A549 (cell line): ENCODE measurements at regions not wholly inside any gene's neighbourhood (a gene's known extent, or its start where the extent isn't known, plus 50 kb on each side); places are given as distances from the start of the nearest gene placed in this dataset.
A peak's percentile ranks its signal among the peaks of the same experiment; 100 is the strongest.

Experiments
- ATAC-seq, 2 experiments: fragments of 200-7000 bp in 1 of 2; fragments of >200 bp in 1 of 2; cut with Nextera tagmentation in 1 of 2; cut with Tn5 transposase in 1 of 2; 3 replicates each; pipeline versions ENCODE4 v1.8.0 to v1.9.1; 2018 to 2020; ENCODE audit warnings: mild to moderate bottlenecking in 1 of 2, moderate library complexity in 1 of 2
- CTCF ChIA-PET: fragments of 300-600 bp; sonication (Branson Sonifier 250); formaldehyde crosslinking; extraction: SDS; loops from one replicate; lab custom pipeline; 2021; ENCODE audit warnings: antibody characterized with exemption, inconsistent platforms; lab: Yijun Ruan, JAX
- POLR2A ChIA-PET: fragments of 350-600 bp; formaldehyde crosslinking; extraction: SDS; loops from one replicate; lab custom pipeline; 2021; ENCODE audit warnings: antibody characterized with exemption, inconsistent platforms; lab: Yijun Ruan, JAX
- DNase-seq, 2 experiments: peaks; one replicate each; pipeline versions ENCODE4 v3.0.0 to v3.0.0-alpha.2; 2011 to 2016; ENCODE audit warnings: low read depth in 1 of 2, low spot score in 1 of 2
- FAIRE-seq: peaks from 2 replicates; lab custom pipeline; 2011; peaks lifted over from hg19 to GRCh38; lab: Jason Lieb, UNC
- H3K27ac ChIP-seq, 2 experiments: fragments of >200 bp; sonication (Bioruptor Twin); formaldehyde crosslinking; 3 replicates each; pipeline ENCODE4 v1.5.1; 2016 to 2017
- H3K4me1 ChIP-seq: fragments of >200 bp; sonication (Bioruptor Twin); formaldehyde crosslinking; 3 replicates; pipeline ENCODE4 v1.6.1; 2016
- H3K4me2 ChIP-seq: fragments of >200 bp; sonication (Bioruptor Twin); formaldehyde crosslinking; 3 replicates; pipeline ENCODE4 v1.6.1; 2016
- H3K4me3 ChIP-seq: fragments of >200 bp; sonication (Bioruptor Twin); formaldehyde crosslinking; 3 replicates; pipeline ENCODE4 v1.5.1; 2016
- H3K9me3 ChIP-seq: fragments of >200 bp; sonication (Bioruptor Twin); formaldehyde crosslinking; 3 replicates; pipeline ENCODE4 v1.6.1; 2016
- BCL3 ChIP-seq: fragments of >200 bp; sonication (Bioruptor Twin); formaldehyde crosslinking; IDR thresholded peaks from 3 replicates; pipeline ENCODE4 v1.6.1; 2016
- BHLHE40 ChIP-seq: IDR thresholded peaks from 2 replicates; pipeline ENCODE4 v1.6.1; 2012; ENCODE audit warnings: low read depth, low read length, inconsistent platforms
- CBX2 ChIP-seq: fragments of 200-600 bp; sonication (generic); IDR thresholded peaks from 2 replicates; pipeline ENCODE4 v1.6.1; 2016; ENCODE audit warnings: low read depth, mild to moderate bottlenecking, borderline replicate concordance
- CHD2 ChIP-seq: fragments of 150-350 bp; IDR thresholded peaks from 2 replicates; pipeline ENCODE4 v1.6.1; 2014; ENCODE audit warnings: low read length; ENCODE audit not compliant: partially characterized antibody
- EHMT2 ChIP-seq: fragments of 200-600 bp; sonication (generic); IDR thresholded peaks from 2 replicates; pipeline ENCODE4 v1.6.1; 2016; ENCODE audit warnings: antibody characterized with exemption, low read depth, mild to moderate bottlenecking, moderate library complexity
- FOSL2 ChIP-seq, 2 experiments: fragments of 450-650 bp in 1 of 2; fragments of >200 bp in 1 of 2; sonication (Bioruptor Twin) in 1 of 2; formaldehyde crosslinking; IDR thresholded peaks; 2 replicates each; pipeline versions ENCODE4 v1.5.0 to v1.6.1; 2016 to 2020; ENCODE audit warnings: mild to moderate bottlenecking in 1 of 2, moderate library complexity in 1 of 2
- FOXS1 ChIP-seq: fragments of 250-450 bp; sonication (Bioruptor Pico); IDR thresholded peaks from 2 replicates; pipeline ENCODE4 v1.5.0; 2020; ENCODE audit warnings: mild to moderate bottlenecking, moderate library complexity
- HMGXB4 ChIP-seq: fragments of 250-450 bp; sonication (Bioruptor Pico); IDR thresholded peaks from 2 replicates; pipeline ENCODE4 v1.5.0; 2021; ENCODE audit warnings: mild to moderate bottlenecking, moderate library complexity, borderline replicate concordance
- HOXA7 ChIP-seq: fragments of 250-450 bp; sonication (Bioruptor Pico); IDR thresholded peaks from 2 replicates; pipeline ENCODE4 v1.5.0; 2020; ENCODE audit warnings: mild to moderate bottlenecking, moderate library complexity
- JUN ChIP-seq, 2 experiments: fragments of >200 bp; sonication (Bioruptor Twin); formaldehyde crosslinking; IDR thresholded peaks; 2 replicates in 1 of 2; 3 replicates in 1 of 2; pipeline ENCODE4 v1.6.1; 2016 to 2017
- MAFK ChIP-seq: fragments of 450-650 bp; IDR thresholded peaks from 2 replicates; pipeline ENCODE4 v1.6.1; 2014; ENCODE audit not compliant: partially characterized antibody
- NFE2L2 ChIP-seq: fragments of 150-350 bp; conservative IDR thresholded peaks from 2 replicates; pipeline ENCODE4 v1.6.1; 2014; ENCODE audit warnings: low read length
- NR3C1 ChIP-seq: fragments of >200 bp; sonication (Bioruptor Twin); formaldehyde crosslinking; IDR thresholded peaks from 3 replicates; pipeline ENCODE4 v1.6.1; 2017
- POLR2AphosphoS2 ChIP-seq: conservative IDR thresholded peaks from 2 replicates; pipeline ENCODE4 v1.6.1; 2012; ENCODE audit warnings: low read length, improper control_type of control experiment, inconsistent platforms
- RAD21 ChIP-seq, 2 experiments: fragments of >200 bp in 1 of 2; sonication (Bioruptor Twin) in 1 of 2; formaldehyde crosslinking in 1 of 2; IDR thresholded peaks in 1 of 2; conservative IDR thresholded peaks in 1 of 2; 2 replicates in 1 of 2; 3 replicates in 1 of 2; pipeline ENCODE4 v1.6.1; 2012 to 2018; ENCODE audit warnings: inconsistent platforms in 1 of 2
- SREBF2 ChIP-seq: fragments of 450-650 bp; IDR thresholded peaks from 2 replicates; pipeline ENCODE4 v1.6.1; 2014; ENCODE audit warnings: mild to moderate bottlenecking, moderate library complexity
- TP53 ChIP-seq: fragments of 250-450 bp; sonication (Bioruptor Pico); IDR thresholded peaks from 2 replicates; pipeline ENCODE4 v1.5.0; 2021; ENCODE audit warnings: mild to moderate bottlenecking, moderate library complexity
- ZC3H11A ChIP-seq: fragments of 450-650 bp; IDR thresholded peaks from 2 replicates; pipeline ENCODE4 v1.6.1; 2014; ENCODE audit warnings: antibody characterized with exemption, mild to moderate bottlenecking
- ZFP36 ChIP-seq: fragments of 450-650 bp; IDR thresholded peaks from 2 replicates; pipeline ENCODE4 v1.6.1; 2014; ENCODE audit warnings: borderline replicate concordance; ENCODE audit not compliant: partially characterized antibody
- ZNF302 ChIP-seq: fragments of 250-450 bp; sonication (Bioruptor Pico); IDR thresholded peaks from 2 replicates; pipeline ENCODE4 v1.9.0; 2021; ENCODE audit warnings: inconsistent platforms, mild to moderate bottlenecking, moderate library complexity
- WGBS: methylation state at CpG from one replicate; pipeline ENCODE4 v1.1.6; 2017; ENCODE audit errors: missing lambda C conversion rate; 5-methylcytosine and 5-hydroxymethylcytosine counted together
- TF ChIP-seq, protein P1 (sequence below): IDR thresholded peaks from 2 replicates; pipeline ENCODE4 v1.6.1; 2012
- TF ChIP-seq, protein P2 (sequence below): fragments of >200 bp; sonication (Bioruptor Twin); formaldehyde crosslinking; IDR thresholded peaks from 3 replicates; pipeline ENCODE4 v1.5.1; 2016
- TF ChIP-seq, protein P3 (sequence below): IDR thresholded peaks from 2 replicates; pipeline ENCODE4 v1.6.1; 2012; ENCODE audit warnings: low read depth, borderline replicate concordance

DNA sequence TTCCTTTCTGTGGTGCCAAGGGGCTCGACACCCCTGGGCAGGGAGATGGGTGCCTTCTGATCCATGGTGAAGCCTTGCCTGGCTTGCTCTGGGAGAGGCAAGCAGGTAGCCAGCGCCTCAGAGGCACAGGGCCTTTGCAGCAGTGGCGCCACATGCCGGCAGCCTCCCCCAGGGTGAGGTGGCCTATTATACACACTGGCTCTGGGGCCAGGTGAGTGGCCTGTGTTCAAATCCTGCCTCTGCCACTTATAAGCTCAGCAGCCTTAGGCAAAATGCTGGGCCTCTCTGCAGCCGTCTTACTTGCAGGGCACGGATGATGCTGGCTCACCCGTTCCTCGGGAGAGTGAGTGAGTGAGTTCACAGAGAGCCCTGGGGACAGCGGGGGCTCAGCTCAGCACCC lies 176.9 kb downstream of the TFAP2C start:
- no peak for DNase-seq
- POLR2A ChIA-PET = no interaction called here
- H3K4me2 ChIP-seq = no peak overlapping the region
- no peak for TF ChIP-seq BHLHE40
- TF ChIP-seq JUN (IDR thresholded peaks at IDR 0.05) = no peak
- TF ChIP-seq NFE2L2 = no peak
- no peak for TF ChIP-seq SREBF2
- no peaks in the 10 kb centered on the region; the same call in 2 of the 3 replicates for H3K4me1 ChIP-seq
- CTCF ChIA-PET = interaction anchor here (1.5 kb wide), 1 partner anchor 168 kb away, joined by 5 read pairs; no protein-coding TSS in a partner anchor
- FAIRE-seq = no peak
- no peaks in the 10 kb centered on the region for H3K9me3 ChIP-seq
- ATAC-seq = no peak
- 81% methylated on average over 8 of the region's 9 CpGs for whole genome bisulfite sequencing
- H3K4me3 ChIP-seq = no peak overlapping the region
- H3K27ac ChIP-seq = peak overlapping the region in 1 of 2 experiments; percentile 51; a peak in 3 of 6 replicates

- peak overlapping the region in 1 of 2 experiments; percentile 51; a peak in 3 of 6 replicates for H3K27ac ChIP-seq
- H3K4me1 ChIP-seq = no peaks in the 10 kb centered on the region; the same call in 2 of the 3 replicates
- ChIA-PET POLR2A (no interaction called here), CTCF (interaction anchor here (1.5 kb wide), 1 partner anchor 167 kb away, joined by 5 read pairs; no protein-coding TSS in a partner anchor)
- no peak for FAIRE-seq
- 82% methylated on average over 18 of the region's 18 CpGs for WGBS
- DNase-seq = no peak
- H3K4me3 ChIP-seq = no peak overlapping the region
- ATAC-seq = no peak
- TF ChIP-seq CHD2 (no peak), BHLHE40 (no peak), FOSL2 (IDR thresholded peaks at IDR 0.05) (no peak), FOSL2 (CRISPR knock-in tag; IDR thresholded peaks at IDR 0.05) (no peak), JUN (IDR thresholded peaks at IDR 0.05) (no peak), ZC3H11A (no peak), HOXA7 (CRISPR knock-in tag) (no peak), ZNF302 (no peak), ZFP36 (no peak), BCL3 (no peak), NR3C1 (no peak), POLR2AphosphoS2 (no peak)
- TF ChIP-seq, protein P1, sequence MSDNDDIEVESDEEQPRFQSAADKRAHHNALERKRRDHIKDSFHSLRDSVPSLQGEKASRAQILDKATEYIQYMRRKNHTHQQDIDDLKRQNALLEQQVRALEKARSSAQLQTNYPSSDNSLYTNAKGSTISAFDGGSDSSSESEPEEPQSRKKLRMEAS = no peak
- TF ChIP-seq, protein P2, sequence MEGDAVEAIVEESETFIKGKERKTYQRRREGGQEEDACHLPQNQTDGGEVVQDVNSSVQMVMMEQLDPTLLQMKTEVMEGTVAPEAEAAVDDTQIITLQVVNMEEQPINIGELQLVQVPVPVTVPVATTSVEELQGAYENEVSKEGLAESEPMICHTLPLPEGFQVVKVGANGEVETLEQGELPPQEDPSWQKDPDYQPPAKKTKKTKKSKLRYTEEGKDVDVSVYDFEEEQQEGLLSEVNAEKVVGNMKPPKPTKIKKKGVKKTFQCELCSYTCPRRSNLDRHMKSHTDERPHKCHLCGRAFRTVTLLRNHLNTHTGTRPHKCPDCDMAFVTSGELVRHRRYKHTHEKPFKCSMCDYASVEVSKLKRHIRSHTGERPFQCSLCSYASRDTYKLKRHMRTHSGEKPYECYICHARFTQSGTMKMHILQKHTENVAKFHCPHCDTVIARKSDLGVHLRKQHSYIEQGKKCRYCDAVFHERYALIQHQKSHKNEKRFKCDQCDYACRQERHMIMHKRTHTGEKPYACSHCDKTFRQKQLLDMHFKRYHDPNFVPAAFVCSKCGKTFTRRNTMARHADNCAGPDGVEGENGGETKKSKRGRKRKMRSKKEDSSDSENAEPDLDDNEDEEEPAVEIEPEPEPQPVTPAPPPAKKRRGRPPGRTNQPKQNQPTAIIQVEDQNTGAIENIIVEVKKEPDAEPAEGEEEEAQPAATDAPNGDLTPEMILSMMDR = no peak
- TF ChIP-seq, all 56 proteins: peak for 0
- no peak overlapping the region for H3K4me2 ChIP-seq
- no peaks in the 10 kb centered on the region for H3K9me3 ChIP-seq
Measured at GRCh38 chr20:56806952-56807517, 177.9 kb downstream of the TFAP2C start.

DNA sequence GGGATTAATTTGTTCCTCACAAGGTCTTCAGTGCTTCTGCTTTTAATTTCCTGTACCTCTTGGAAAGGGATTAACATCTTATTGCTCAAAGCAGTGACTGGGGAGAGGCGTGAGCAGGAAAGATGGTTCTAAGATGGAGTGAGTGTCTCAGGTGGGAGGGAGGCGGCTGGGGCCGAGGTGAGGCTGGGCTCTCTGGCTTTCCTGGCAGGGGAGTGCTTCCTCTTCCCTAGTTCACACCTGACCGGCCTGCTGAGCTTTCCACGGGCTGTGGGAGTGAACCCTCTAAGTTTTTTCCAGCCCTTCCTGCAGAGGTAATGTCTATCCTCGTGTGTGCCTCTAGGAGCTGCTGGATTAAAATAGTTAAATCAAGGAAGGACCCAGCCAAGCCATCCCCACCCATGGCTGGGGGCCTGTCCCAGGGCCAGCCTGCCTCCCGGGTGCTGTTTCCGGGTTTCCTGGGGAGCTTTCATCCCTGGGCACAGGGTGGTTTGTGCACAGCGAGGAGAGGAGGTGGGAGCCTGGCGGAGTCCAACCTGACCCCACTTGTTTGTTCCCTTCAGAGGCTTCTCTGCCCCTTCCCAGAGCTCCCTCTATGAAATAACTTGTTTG lies 179.1 kb downstream of the TFAP2C start:
- Histone ChIP-seq H3K4me1 (no peaks in the 10 kb centered on the region; the same call in 2 of the 3 replicates), H3K9me3 (no peaks in the 10 kb centered on the region), H3K27ac (peak overlapping the region; percentile 13 to 24; a peak in 3 of 6 replicates), H3K4me3 (no peak overlapping the region), H3K4me2 (no peak overlapping the region)
- ATAC-seq (peak in 1 of 2 experiments; percentile 16; a peak in 1 of 6 replicates), DNase-seq (no peak), FAIRE-seq (no peak)
- 81% methylated on average over 10 of the region's 10 CpGs for WGBS
- ChIA-PET POLR2A (no interaction called here), CTCF (interaction anchor here (0.9 to 1.3 kb wide), 3 partner anchors 9 to 178 kb away, joined by 3 to 4 read pairs (median 3); no protein-coding TSS in a partner anchor)
- no peak for TF ChIP-seq CBX2
- no peak for TF ChIP-seq BHLHE40
- TF ChIP-seq ZFP36 = no peak
- no peak for TF ChIP-seq NR3C1
- TF ChIP-seq EHMT2 = no peak
- no peak for TF ChIP-seq TP53 (CRISPR knock-in tag)
- no peak for TF ChIP-seq HMGXB4
- TF ChIP-seq FOSL2 (IDR thresholded peaks at IDR 0.05) = no peak
- TF ChIP-seq FOSL2 (CRISPR knock-in tag; IDR thresholded peaks at IDR 0.05) = no peak
- TF ChIP-seq MAFK = no peak
- TF ChIP-seq FOXS1 (CRISPR knock-in tag) = no peak
- TF ChIP-seq SREBF2 = no peak
- no peak for TF ChIP-seq RAD21 (conservative IDR thresholded peaks at IDR 0.05 in 1 of 2, IDR thresholded peaks at IDR 0.05 in 1 of 2)
- TF ChIP-seq, protein P3, sequence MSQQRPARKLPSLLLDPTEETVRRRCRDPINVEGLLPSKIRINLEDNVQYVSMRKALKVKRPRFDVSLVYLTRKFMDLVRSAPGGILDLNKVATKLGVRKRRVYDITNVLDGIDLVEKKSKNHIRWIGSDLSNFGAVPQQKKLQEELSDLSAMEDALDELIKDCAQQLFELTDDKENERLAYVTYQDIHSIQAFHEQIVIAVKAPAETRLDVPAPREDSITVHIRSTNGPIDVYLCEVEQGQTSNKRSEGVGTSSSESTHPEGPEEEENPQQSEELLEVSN = no peak
